ENCODE measurements at regions not wholly inside any gene's neighbourhood (a gene's known extent, or its start where the extent isn't known, plus 50 kb on each side); places are given as distances from the start of the nearest gene placed in this dataset.

- no peak for DNase-seq (ENCODE audit: low read depth)
Measured at GRCh38 chr10:83937161-83937560, 202.1 kb upstream of the GHITM start.

- no peak for DNase-seq (ENCODE audit: low read depth)
Measured at GRCh38 chr10:83937826-83938225, 201.5 kb upstream of the GHITM start.

GRCh38 chr10:83941189-83941588 lies 198.1 kb upstream of the GHITM start:
- DNase-seq (ENCODE audit: low read depth): no peak

- no peak for DNase-seq (ENCODE audit: low read depth)
Measured at GRCh38 chr10:83942410-83942809, 196.9 kb upstream of the GHITM start.

GRCh38 chr10:83943049-83943448 lies 196.3 kb upstream of the GHITM start:
- DNase-seq (ENCODE audit: low read depth): no peak

- DNase-seq (ENCODE audit: low read depth): no peak
Measured at GRCh38 chr10:83943920-83944319, 195.4 kb upstream of the GHITM start.

- DNase-seq (ENCODE audit: low read depth): no peak
Measured at GRCh38 chr10:83945982-83946718, 193.2 kb upstream of the GHITM start.

- no peak for DNase-seq (ENCODE audit: low read depth)
Measured at GRCh38 chr10:83952314-83952713, 187.0 kb upstream of the GHITM start.

- no peak for DNase-seq (ENCODE audit: low read depth)
Measured at GRCh38 chr10:83953589-83953988, 185.7 kb upstream of the GHITM start.

GRCh38 chr10:83954193-83954799 lies 185.0 kb upstream of the GHITM start:
- DNase-seq (ENCODE audit: low read depth): no peak

- DNase-seq (ENCODE audit: low read depth): no peak
Measured at GRCh38 chr10:83955406-83955805, 183.9 kb upstream of the GHITM start.

- no peak for DNase-seq (ENCODE audit: low read depth)
Measured at GRCh38 chr10:83957168-83957947, 182.0 kb upstream of the GHITM start.

- no peak for DNase-seq (ENCODE audit: low read depth)
Measured at GRCh38 chr10:83959328-83959727, 180.0 kb upstream of the GHITM start.

- DNase-seq (ENCODE audit: low read depth): no peak
Measured at GRCh38 chr10:83960125-83960524, 179.2 kb upstream of the GHITM start.

- DNase-seq (ENCODE audit: low read depth): no peak
Measured at GRCh38 chr10:83961620-83962019, 177.7 kb upstream of the GHITM start.

- DNase-seq (ENCODE audit: low read depth): no peak
Measured at GRCh38 chr10:83963446-83963845, 175.9 kb upstream of the GHITM start.

- DNase-seq (ENCODE audit: low read depth): no peak
Measured at GRCh38 chr10:83965473-83965872, 173.8 kb upstream of the GHITM start.

- no peak for DNase-seq (ENCODE audit: low read depth)
Measured at GRCh38 chr10:83968052-83968451, 171.3 kb upstream of the GHITM start.

GRCh38 chr10:83978681-83979383 lies 160.5 kb upstream of the GHITM start:
- DNase-seq (ENCODE audit: low read depth): no peak

GRCh38 chr10:83982812-83983211 lies 156.5 kb upstream of the GHITM start:
- no peak for DNase-seq (ENCODE audit: low read depth)

GRCh38 chr10:83983578-83984255 lies 155.6 kb upstream of the GHITM start:
- peak; percentile 7 for DNase-seq (ENCODE audit: low read depth)

- DNase-seq (ENCODE audit: low read depth): no peak
Measured at GRCh38 chr10:83984256-83984640, 155.1 kb upstream of the GHITM start.

All from ELR (cell line).